ENCODE measurements at regions not wholly inside any gene's neighbourhood (a gene's known extent, or its start where the extent isn't known, plus 50 kb on each side); places are given as distances from the start of the nearest gene placed in this dataset.

DNA sequence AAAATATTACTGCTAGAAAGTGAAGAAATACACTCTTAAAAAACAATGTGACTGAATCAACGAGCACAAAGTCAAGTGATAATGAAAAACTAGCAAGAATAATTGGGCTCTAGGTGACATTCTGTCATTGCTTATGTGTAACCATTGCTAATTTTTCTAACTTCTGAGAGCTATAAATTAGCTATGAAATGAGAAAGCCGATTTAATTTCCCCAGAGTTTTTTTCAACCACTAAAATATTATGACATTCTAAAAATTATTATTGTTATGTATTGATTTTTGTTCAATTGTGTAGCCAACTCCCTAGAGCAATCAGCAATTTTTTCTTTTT lies 458.6 kb upstream of the ATXN8OS start:
- Histone ChIP-seq H3K27me3 (ENCODE audit: control insufficient read depth in 3 of 3, insufficient read depth in 3 of 3, low read length in 3 of 3) (no peaks in the 10 kb centered on the region), H3K36me3 (ENCODE audit: control insufficient read depth in 3 of 3, insufficient read depth in 2 of 3, low read depth in 1 of 3, low read length in 3 of 3) (no peaks in the 10 kb centered on the region), H3K4me1 (ENCODE audit: control insufficient read depth in 3 of 3, insufficient read depth in 2 of 3, low read depth in 1 of 3, low read length in 2 of 3) (no peaks in the 10 kb centered on the region), H3K9me3 (ENCODE audit: control insufficient read depth in 2 of 2, insufficient read depth in 1 of 2, low read depth in 1 of 2, low read length in 1 of 2) (peaks cover 3 to 12% of the 10 kb centered on the region in 2 donors), H3K27ac (ENCODE audit: low read depth in 1 of 3, low read length in 2 of 3) (no peak overlapping the region), H3K4me3 (ENCODE audit: low read depth in 1 of 3, low read length in 3 of 3) (no peak overlapping the region)
- DNase-seq: no peak
- 72 to 80% (median 76%) methylated on average over 2 of the region's 2 CpGs for WGBS, 3 donors
- no peak for FAIRE-seq

DNA sequence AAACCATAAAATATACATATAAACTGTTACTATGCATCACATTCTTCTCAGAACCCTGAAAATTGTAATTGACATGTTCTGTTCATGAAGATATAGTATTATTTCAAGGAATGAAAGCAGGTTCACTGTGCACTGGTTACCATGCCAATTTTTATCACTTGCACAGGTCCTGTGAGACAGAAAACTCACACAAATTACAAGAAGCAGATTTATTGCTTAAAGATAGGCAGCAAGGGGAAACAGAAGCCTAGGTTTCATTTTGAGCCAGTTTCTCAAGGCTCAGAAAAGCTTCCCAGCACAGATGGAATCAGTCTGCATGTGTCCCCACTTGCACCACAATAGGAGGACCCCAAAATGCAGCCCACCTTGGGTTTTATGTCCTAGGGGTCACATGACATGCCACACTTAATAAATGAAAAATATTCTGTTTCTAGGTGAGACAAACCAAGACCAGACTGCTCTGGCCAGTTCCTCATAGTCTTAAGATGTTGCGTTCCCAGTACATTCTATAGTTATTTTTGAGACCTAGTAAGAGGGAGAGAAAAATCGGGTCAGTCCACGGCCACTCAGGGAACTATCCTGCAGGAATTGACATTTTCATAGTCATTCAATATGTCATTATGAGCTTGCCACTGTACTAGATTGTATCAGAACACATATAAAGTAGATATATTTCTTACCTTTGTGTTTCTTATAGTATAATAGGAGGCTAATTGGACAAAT lies 459.1 kb upstream of the ATXN8OS start:
- H3K4me1 ChIP-seq (ENCODE audit: control insufficient read depth in 3 of 3, insufficient read depth in 2 of 3, low read depth in 1 of 3, low read length in 2 of 3): no peaks in the 10 kb centered on the region
- WGBS, 3 donors: 84 to 92% (median 89%) methylated on average over 3 of the region's 3 CpGs
- DNase-seq: no peak
- H3K9me3 ChIP-seq (ENCODE audit: control insufficient read depth in 2 of 2, insufficient read depth in 1 of 2, low read depth in 1 of 2, low read length in 1 of 2): peaks cover 3 to 15% of the 10 kb centered on the region in 2 donors
- FAIRE-seq: no peak
- no peak overlapping the region for H3K4me3 ChIP-seq (ENCODE audit: low read depth in 1 of 3, low read length in 3 of 3)
- H3K36me3 ChIP-seq (ENCODE audit: control insufficient read depth in 3 of 3, insufficient read depth in 2 of 3, low read depth in 1 of 3, low read length in 3 of 3): no peaks in the 10 kb centered on the region
- no peak overlapping the region for H3K27ac ChIP-seq (ENCODE audit: low read depth in 1 of 3, low read length in 2 of 3)
- no peaks in the 10 kb centered on the region for H3K27me3 ChIP-seq (ENCODE audit: control insufficient read depth in 3 of 3, insufficient read depth in 3 of 3, low read length in 3 of 3)

DNA sequence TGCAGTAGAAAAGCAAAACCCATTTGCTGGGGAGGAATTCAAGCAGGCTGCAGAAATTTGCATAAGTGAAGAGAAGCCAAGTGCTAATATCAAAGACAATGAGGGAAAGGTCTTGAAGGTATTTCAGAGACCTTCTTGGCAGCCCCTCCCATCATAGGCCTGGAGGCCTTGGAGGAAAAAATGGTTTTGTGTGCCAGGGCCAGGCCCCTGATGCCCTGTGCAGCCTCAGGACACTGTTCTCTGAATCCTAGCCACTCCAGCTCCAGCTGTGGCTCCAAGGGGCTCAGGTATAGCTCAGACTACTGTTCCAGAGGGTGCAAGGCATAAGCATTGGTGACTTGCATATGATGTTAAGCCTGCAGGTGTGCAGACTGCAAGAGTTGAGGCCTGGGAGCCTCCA lies 463.2 kb upstream of the ATXN8OS start:
- Histone ChIP-seq H3K36me3 (ENCODE audit: control insufficient read depth in 3 of 3, insufficient read depth in 2 of 3, low read depth in 1 of 3, low read length in 3 of 3) (no peaks in the 10 kb centered on the region), H3K27ac (ENCODE audit: low read depth in 1 of 3, low read length in 2 of 3) (no peak overlapping the region), H3K9me3 (ENCODE audit: control insufficient read depth in 2 of 2, insufficient read depth in 1 of 2, low read depth in 1 of 2, low read length in 1 of 2) (peaks cover 3 to 18% of the 10 kb centered on the region in 2 donors), H3K27me3 (ENCODE audit: control insufficient read depth in 3 of 3, insufficient read depth in 3 of 3, low read length in 3 of 3) (no peaks in the 10 kb centered on the region), H3K4me1 (ENCODE audit: control insufficient read depth in 3 of 3, insufficient read depth in 2 of 3, low read depth in 1 of 3, low read length in 2 of 3) (no peaks in the 10 kb centered on the region), H3K4me3 (ENCODE audit: low read depth in 1 of 3, low read length in 3 of 3) (no peak overlapping the region)
- DNase-seq (no peak), FAIRE-seq (no peak)

GRCh38 chr13:69641773-69642172 lies 465.9 kb upstream of the ATXN8OS start:
- peaks cover 3 to 18% of the 10 kb centered on the region in 2 donors for H3K9me3 ChIP-seq (ENCODE audit: control insufficient read depth in 2 of 2, insufficient read depth in 1 of 2, low read depth in 1 of 2, low read length in 1 of 2)
- no peaks in the 10 kb centered on the region for H3K36me3 ChIP-seq (ENCODE audit: control insufficient read depth in 3 of 3, insufficient read depth in 2 of 3, low read depth in 1 of 3, low read length in 3 of 3)
- FAIRE-seq (no peak), DNase-seq (no peak)
- H3K4me3 ChIP-seq (ENCODE audit: low read depth in 1 of 3, low read length in 3 of 3): no peak overlapping the region
- no peaks in the 10 kb centered on the region for H3K4me1 ChIP-seq (ENCODE audit: control insufficient read depth in 3 of 3, insufficient read depth in 2 of 3, low read depth in 1 of 3, low read length in 2 of 3)
- no peak overlapping the region for H3K27ac ChIP-seq (ENCODE audit: low read depth in 1 of 3, low read length in 2 of 3)
- no peaks in the 10 kb centered on the region for H3K27me3 ChIP-seq (ENCODE audit: control insufficient read depth in 3 of 3, insufficient read depth in 3 of 3, low read length in 3 of 3)

- H3K4me1 ChIP-seq (ENCODE audit: control insufficient read depth in 3 of 3, insufficient read depth in 2 of 3, low read depth in 1 of 3, low read length in 2 of 3): no peaks in the 10 kb centered on the region
- H3K27ac ChIP-seq (ENCODE audit: low read depth in 1 of 3, low read length in 2 of 3): no peak overlapping the region
- WGBS, 3 donors: 76 to 89% (median 79%) methylated on average over 1 of the region's 1 CpG
- FAIRE-seq (peak; percentile 89), DNase-seq (no peak)
- no peaks in the 10 kb centered on the region for H3K27me3 ChIP-seq (ENCODE audit: control insufficient read depth in 3 of 3, insufficient read depth in 3 of 3, low read length in 3 of 3)
- no peaks in the 10 kb centered on the region for H3K9me3 ChIP-seq (ENCODE audit: control insufficient read depth in 2 of 2, insufficient read depth in 1 of 2, low read depth in 1 of 2, low read length in 1 of 2)
- H3K4me3 ChIP-seq (ENCODE audit: low read depth in 1 of 3, low read length in 3 of 3): no peak overlapping the region
- no peaks in the 10 kb centered on the region for H3K36me3 ChIP-seq (ENCODE audit: control insufficient read depth in 3 of 3, insufficient read depth in 2 of 3, low read depth in 1 of 3, low read length in 3 of 3)
Measured at GRCh38 chr13:69633044-69633443, 474.6 kb upstream of the ATXN8OS start.

- no peak overlapping the region for H3K27ac ChIP-seq (ENCODE audit: low read depth in 1 of 3, low read length in 2 of 3)
- H3K4me1 ChIP-seq (ENCODE audit: control insufficient read depth in 3 of 3, insufficient read depth in 2 of 3, low read depth in 1 of 3, low read length in 2 of 3): no peaks in the 10 kb centered on the region
- FAIRE-seq: no peak
- no peak overlapping the region for H3K4me3 ChIP-seq (ENCODE audit: low read depth in 1 of 3, low read length in 3 of 3)
- no peak for DNase-seq
- no peaks in the 10 kb centered on the region for H3K9me3 ChIP-seq (ENCODE audit: control insufficient read depth in 2 of 2, insufficient read depth in 1 of 2, low read depth in 1 of 2, low read length in 1 of 2)
- no peaks in the 10 kb centered on the region for H3K36me3 ChIP-seq (ENCODE audit: control insufficient read depth in 3 of 3, insufficient read depth in 2 of 3, low read depth in 1 of 3, low read length in 3 of 3)
- H3K27me3 ChIP-seq (ENCODE audit: control insufficient read depth in 3 of 3, insufficient read depth in 3 of 3, low read length in 3 of 3): no peaks in the 10 kb centered on the region
Measured at GRCh38 chr13:69623973-69624372, 483.7 kb upstream of the ATXN8OS start.

DNA sequence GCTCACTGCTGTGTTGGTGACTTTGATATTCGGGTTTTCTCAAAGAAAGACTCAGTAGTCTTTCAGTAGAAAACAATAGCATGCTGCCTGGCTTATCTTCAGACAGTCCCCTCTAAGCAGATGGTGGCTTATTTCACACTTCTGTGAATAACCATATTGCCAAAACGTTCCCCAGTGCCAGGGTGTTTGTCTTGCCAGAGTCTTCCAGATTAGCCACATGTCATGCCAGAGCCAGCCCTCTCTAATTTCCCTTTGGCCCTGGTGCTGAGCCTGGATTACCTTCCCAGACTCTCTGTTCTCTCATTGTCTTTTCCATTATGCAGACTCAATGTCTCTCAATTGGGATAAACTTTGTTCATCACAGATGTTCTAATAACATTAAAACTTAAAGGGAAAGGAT lies 488.0 kb upstream of the ATXN8OS start:
- H3K4me3 ChIP-seq (ENCODE audit: low read depth in 1 of 3, low read length in 3 of 3): no peak overlapping the region
- DNase-seq (no peak), FAIRE-seq (no peak)
- no peak overlapping the region for H3K27ac ChIP-seq (ENCODE audit: low read depth in 1 of 3, low read length in 2 of 3)
- WGBS, 3 donors: 30 to 48% (median 33%) methylated on average over 2 of the region's 2 CpGs
- no peaks in the 10 kb centered on the region for H3K27me3 ChIP-seq (ENCODE audit: control insufficient read depth in 3 of 3, insufficient read depth in 3 of 3, low read length in 3 of 3)
- H3K36me3 ChIP-seq (ENCODE audit: control insufficient read depth in 3 of 3, insufficient read depth in 2 of 3, low read depth in 1 of 3, low read length in 3 of 3): no peaks in the 10 kb centered on the region
- no peaks in the 10 kb centered on the region for H3K4me1 ChIP-seq (ENCODE audit: control insufficient read depth in 3 of 3, insufficient read depth in 2 of 3, low read depth in 1 of 3, low read length in 2 of 3)
- H3K9me3 ChIP-seq (ENCODE audit: control insufficient read depth in 2 of 2, insufficient read depth in 1 of 2, low read depth in 1 of 2, low read length in 1 of 2): no peaks in the 10 kb centered on the region

DNA sequence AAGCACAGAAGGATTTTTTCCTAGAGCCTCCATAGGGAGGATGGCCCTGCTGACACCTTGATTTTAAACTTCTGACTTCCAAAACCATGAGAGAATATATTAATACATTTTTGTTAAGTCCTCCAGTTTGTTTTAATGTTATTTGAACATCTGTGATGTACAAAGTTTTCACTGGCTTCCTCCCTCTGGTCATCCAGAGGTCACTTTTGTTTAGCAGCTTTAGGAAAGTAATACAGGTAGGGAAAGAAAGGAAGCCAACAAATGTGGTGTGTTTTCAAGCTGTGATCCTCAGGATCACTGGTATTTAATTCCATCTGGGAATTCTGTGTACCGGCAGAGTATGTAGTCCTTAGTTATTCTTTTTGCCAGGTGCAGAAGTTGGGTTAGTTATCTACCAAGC lies 488.8 kb upstream of the ATXN8OS start:
- no peaks in the 10 kb centered on the region for H3K27me3 ChIP-seq (ENCODE audit: control insufficient read depth in 3 of 3, insufficient read depth in 3 of 3, low read length in 3 of 3)
- H3K4me1 ChIP-seq (ENCODE audit: control insufficient read depth in 3 of 3, insufficient read depth in 2 of 3, low read depth in 1 of 3, low read length in 2 of 3): no peaks in the 10 kb centered on the region
- H3K4me3 ChIP-seq (ENCODE audit: low read depth in 1 of 3, low read length in 3 of 3): no peak overlapping the region
- DNase-seq: no peak
- FAIRE-seq: no peak
- no peak overlapping the region for H3K27ac ChIP-seq (ENCODE audit: low read depth in 1 of 3, low read length in 2 of 3)
- WGBS, 3 donors: 86 to 93% (median 91%) methylated on average over 1 of the region's 1 CpG
- no peaks in the 10 kb centered on the region for H3K9me3 ChIP-seq (ENCODE audit: control insufficient read depth in 2 of 2, insufficient read depth in 1 of 2, low read depth in 1 of 2, low read length in 1 of 2)
- H3K36me3 ChIP-seq (ENCODE audit: control insufficient read depth in 3 of 3, insufficient read depth in 2 of 3, low read depth in 1 of 3, low read length in 3 of 3): no peaks in the 10 kb centered on the region

GRCh38 chr13:69618393-69618792 lies 489.2 kb upstream of the ATXN8OS start:
- Histone ChIP-seq H3K27ac (ENCODE audit: low read depth in 1 of 3, low read length in 2 of 3) (no peak overlapping the region), H3K36me3 (ENCODE audit: control insufficient read depth in 3 of 3, insufficient read depth in 2 of 3, low read depth in 1 of 3, low read length in 3 of 3) (no peaks in the 10 kb centered on the region), H3K4me3 (ENCODE audit: low read depth in 1 of 3, low read length in 3 of 3) (no peak overlapping the region), H3K4me1 (ENCODE audit: control insufficient read depth in 3 of 3, insufficient read depth in 2 of 3, low read depth in 1 of 3, low read length in 2 of 3) (no peaks in the 10 kb centered on the region), H3K27me3 (ENCODE audit: control insufficient read depth in 3 of 3, insufficient read depth in 3 of 3, low read length in 3 of 3) (no peaks in the 10 kb centered on the region), H3K9me3 (ENCODE audit: control insufficient read depth in 2 of 2, insufficient read depth in 1 of 2, low read depth in 1 of 2, low read length in 1 of 2) (no peaks in the 10 kb centered on the region)
- no peak for DNase-seq
- 90 to 93% (median 92%) methylated on average over 4 of the region's 4 CpGs for WGBS, 3 donors
- no peak for FAIRE-seq
